GM19328 (cell line): ENCODE measurements at regions not wholly inside any gene's neighbourhood (a gene's known extent, or its start where the extent isn't known, plus 50 kb on each side); places are given as distances from the start of the nearest gene placed in this dataset.
"Not testable (repeated sequence)": the region's sequence is repeated elsewhere in the genome, so short reads cannot be mapped to it uniquely, and the experiment has no call there.

Source experiments
- ATAC-seq: cut with Tn5 transposase; IDR thresholded peaks from one replicate; pipeline ENCODE4 v1.9.1; 2021; ENCODE audit warnings: mild to moderate bottlenecking, moderate library complexity; ENCODE audit not compliant: unreplicated experiment

DNA sequence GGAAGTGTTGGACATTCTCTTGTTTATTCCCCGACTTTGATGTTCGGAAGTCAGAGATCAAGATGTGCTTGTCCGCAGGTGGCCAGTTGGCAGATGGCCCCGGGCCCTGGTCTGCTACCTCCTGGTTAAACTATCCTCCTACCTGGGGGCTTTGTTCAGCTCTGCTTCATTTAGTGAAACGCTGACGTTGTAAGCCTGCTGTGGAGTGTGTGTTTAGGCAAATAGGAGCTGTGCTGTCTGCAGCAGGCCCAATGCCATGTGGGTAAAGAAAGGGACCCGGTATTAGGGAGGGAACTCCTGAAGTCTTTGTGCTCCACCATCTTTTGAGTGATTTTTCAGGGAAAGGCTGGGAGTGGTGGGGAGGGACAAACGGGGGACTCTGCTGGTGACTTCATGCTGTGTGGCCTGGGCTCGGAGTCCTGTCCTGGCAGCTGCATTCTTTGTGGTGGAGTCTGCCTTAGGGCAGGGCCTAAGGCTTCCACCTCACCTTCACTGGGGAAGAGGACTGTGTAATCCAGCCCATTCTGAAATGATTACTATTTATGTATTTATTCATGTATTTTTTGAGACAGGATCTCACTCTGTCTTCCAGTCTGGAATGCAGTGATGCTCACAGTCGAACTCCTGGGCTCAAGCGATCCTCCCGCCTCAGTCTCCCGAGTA, 171.1 kb upstream of the KLF6 start:
- no peak for ATAC-seq

DNA sequence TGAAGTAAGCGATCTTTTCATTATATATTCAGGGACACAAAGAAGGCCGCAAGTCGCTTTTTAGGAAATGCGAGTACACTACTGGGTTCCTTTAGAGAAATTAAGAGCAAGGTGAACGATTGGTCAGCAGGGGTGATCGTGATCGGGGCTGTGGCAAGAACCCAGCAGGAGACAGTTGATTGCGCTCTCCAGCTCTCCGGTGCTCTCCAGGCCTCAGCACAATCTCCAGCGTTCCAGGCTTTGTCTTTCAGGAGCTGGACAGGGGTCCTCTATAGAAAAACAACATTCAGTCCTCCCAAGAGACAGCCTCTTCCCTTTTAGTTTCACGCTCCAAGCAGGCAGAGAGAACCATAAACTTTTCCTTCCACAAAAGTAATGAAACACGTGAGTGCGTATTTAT, 170.5 kb upstream of the KLF6 start:
- no peak for ATAC-seq

- no peak for ATAC-seq
These were observed 169.6 kb upstream of the KLF6 start for GRCh38 chr10:3954615-3955014.

- not testable (repeated sequence) for ATAC-seq
These were observed 169.0 kb upstream of the KLF6 start for GRCh38 chr10:3954007-3954406.

DNA sequence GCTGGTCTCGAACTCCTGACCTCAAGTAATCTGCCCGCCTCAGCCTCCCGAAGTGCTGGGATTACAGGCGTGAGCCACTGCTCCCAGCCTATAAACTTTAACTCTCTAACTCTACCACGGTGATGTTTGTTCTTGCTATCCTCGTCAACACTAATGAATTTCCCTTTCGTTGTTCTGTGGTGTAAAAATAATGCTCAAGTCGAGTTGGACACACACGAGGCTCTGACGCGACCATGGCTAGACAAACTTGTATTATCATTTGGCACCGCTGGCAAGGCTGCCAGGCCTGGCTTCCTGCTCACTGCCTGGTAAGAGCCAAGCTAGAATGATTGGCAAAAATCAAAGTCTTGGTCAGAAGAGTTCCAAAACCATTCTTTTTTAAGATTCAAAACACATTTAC, 167.0 kb upstream of the KLF6 start:
- ATAC-seq, result no peak

- ATAC-seq, result no peak
These were observed 165.8 kb upstream of the KLF6 start for GRCh38 chr10:3950676-3951275.

DNA sequence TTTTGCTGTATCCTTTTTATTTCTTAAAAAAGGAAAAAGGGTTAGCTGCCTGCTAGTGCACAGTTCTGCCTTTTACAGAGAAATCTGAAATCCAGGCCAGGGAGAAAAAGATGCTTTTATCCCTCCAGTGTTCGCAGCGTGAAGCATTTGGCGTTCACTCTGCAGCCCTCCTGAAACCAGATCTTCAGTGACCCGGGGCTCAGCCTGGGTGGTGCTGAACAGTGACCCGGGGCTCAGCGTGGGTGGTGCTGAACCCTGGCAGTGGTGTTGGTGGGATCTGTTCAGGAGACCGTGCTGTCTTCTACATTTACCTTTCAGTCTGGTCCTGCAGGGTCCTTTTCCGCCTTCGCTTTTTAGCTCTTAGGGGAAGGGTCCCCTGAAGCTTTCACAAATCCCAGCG, 164.7 kb upstream of the KLF6 start:
- no peak for ATAC-seq

GRCh38 chr10:3948843-3949242, 163.8 kb upstream of the KLF6 start:
- ATAC-seq, result no peak

DNA sequence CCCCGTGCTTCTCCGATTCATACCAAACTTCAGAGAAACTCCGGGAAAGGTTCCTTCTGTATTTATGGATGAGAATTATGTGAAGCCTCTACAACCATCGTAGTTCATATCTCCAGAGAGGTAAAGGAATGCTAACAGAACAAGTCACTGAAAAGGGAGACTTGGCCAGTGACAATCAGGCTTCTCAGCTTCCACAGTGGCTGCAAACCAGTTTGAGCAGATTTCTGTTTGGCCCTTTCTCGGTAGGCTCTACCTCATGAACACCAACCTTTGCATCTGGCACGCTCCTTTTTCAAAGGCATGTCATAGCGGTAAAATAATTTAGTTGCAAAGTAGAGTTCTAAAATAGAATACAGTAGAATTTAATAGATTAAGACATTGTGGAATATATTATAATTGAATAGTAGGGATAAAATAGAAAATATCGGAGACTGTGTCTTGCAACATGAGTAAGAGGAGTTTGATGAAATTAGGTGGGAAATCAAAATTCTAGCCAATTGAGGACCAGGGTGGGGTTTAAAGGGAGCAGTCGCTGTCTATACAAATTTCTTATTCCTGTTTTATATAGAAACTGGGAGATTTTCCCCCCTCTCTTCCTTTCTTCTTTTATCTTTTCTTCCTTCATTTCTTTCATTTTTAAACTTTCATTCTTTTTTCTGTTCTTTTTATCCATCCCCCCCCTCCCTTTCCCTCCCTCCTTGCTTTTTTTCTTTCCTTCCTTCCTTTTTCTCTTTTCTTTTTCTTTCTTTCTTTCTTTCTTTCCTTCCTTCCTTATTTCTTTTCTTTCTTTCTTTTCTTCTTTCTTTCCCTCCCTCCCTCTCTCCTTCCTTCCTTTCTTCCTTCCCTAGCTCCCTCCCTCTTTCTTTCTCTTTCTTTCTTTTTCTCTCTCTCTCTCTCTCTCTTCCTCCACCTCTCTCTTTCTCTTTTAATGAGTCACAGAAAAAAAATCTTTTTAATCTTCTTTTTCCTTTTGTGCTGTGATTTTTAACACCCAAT, 161.5 kb upstream of the KLF6 start:
- ATAC-seq, result no peak

DNA sequence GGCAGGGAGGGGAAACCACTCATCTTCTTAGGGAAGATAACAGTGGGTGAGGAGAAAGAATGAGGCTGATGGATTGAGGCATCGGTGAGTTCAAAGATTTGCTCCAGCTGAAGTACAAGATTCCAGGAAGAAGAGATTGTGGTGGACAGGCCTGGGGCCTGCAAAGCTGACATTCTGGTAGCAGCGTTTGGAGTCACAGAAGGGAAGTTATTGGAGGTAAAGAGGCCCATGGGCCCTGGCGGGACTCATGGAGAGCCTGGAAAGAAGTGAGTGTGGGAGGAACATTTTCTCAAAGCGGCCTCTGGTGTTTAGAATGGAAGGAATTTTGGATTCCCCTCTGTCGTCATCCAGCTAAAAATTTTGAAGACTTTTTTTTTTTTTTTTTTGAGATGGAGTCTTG, 160.0 kb upstream of the KLF6 start:
- no peak for ATAC-seq

DNA sequence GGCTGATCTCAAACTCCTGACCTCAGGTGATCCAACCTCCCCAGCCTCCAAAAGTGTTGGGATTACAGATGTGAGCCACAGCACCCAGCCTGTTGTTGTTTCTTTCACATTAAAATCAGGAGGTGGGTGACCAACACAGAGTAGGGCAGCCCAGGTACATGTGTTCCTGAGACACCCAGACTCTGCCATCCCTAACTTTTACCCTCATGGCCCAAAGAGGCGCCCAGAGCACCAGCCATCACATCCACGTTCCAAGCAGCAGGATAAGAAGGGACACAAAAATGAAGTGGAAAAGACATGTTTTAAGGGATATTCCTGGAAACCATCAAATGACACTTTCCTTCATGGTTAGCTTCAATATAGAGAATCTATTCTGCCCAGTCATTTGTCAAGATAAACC, 159.6 kb upstream of the KLF6 start:
- ATAC-seq, result no peak

GRCh38 chr10:3943695-3944257, 158.8 kb upstream of the KLF6 start:
- no peak for ATAC-seq

DNA sequence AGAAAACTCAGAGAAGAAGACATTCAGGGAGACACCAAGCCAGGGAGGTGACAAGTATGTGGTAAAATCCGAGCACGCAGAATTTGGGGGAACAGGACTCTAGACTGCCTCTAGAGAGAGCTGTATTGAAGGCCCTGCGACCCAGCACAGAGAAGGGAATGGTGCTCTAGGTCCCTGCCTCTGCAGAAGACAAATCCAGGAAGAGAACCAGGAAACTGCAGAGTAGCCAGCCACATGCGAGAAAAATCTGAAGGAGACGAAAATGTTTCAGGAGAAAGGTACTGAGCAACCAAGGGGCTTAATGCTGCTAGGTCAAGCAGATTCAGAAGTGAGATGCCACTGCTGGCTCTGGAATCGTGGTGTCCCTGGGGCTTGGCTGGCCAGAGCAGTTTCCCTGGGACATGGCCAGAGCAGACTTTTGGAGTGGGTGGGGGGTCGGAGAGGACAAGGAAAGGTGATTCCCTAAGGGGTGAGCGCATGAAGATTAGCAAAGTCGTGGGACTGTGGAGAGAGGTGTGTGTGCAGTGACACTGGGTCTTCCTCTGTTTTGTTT, 158.0 kb upstream of the KLF6 start:
- ATAC-seq, result no peak

- no peak for ATAC-seq
These were observed 156.7 kb upstream of the KLF6 start for GRCh38 chr10:3941676-3942075.

GRCh38 chr10:3936422-3937040, 151.5 kb upstream of the KLF6 start:
- ATAC-seq, result no peak

GRCh38 chr10:3935933-3936359, 150.9 kb upstream of the KLF6 start:
- ATAC-seq, result no peak

DNA sequence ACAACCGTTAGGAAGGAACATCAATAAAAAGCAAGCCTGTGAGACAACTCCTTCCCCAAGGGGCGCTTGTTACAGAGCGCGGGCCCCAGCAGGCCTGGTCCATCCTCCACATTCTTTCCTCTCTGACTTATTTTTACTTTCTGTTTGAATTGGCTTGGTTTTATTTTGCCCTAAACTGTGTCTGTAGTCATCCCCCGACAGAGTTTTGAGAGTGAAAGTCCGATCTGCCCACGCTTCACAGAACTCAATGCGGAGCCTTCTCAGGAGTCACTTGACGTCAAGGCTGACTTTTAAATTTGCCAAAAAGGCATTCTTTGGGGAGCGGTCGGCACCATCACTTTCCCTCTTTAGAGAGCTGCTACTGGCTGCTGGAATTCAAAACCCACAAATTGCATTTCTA, 150.1 kb upstream of the KLF6 start:
- peak; percentile 98 for ATAC-seq

GRCh38 chr10:3933733-3934132, 148.7 kb upstream of the KLF6 start:
- no peak for ATAC-seq

DNA sequence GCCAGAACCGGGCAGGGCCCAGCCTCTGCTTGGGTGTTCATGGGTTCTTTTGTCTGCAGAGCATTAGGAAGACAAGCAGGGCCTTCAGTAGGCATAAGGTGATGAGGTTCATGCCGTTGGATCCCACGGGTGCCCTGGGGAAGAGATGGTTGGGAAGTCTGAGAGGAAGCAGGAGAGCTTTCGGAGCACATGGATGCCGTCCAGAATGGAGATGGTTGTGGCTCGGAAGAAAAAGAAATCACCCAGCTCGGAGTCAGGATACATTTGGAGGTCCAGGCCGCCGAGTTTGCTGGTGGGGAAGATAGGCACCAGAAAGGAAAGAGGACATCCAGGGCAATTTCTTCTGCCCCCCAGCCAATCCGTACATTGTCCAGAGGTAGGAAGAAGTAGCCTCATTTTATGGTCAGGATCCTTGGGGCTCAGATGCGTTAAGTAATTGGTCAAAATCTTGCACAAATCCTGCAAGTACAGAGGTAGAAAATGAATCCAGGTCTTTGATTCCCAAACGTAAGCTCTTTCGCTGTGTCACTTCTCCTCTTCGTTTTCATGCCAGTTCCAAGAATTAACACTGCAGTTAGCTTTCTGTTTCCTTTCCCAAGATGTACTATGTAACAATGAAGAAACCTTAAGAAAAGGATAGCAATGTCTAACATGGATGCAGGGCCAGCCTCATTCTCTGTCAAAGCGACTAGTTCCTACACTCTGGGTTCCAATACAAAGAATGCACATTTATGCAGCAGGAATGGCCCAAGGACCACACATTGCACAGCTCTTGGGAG, 147.8 kb upstream of the KLF6 start:
- no peak for ATAC-seq

DNA sequence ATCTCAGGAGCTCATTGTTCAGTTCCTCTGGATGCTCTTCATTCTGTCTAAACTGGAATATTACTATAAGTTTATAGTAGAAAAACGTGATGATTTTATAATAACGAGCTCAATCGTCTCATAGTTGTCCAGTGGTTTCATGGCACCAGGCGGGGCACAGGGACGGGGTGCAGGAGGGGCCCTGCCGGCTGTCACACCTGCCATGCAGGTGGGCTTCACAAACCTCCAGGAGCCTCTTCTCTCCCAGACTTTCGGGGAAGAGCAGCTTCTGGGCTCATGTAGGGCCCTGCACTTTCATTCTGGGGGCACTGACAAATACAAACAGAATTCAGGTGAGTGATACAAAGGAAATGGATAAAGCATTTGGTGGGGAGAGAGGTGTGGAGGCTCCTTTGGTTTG, 146.9 kb upstream of the KLF6 start:
- no peak for ATAC-seq
